AG04449 (cell line): ENCODE measurements at regions not wholly inside any gene's neighbourhood (a gene's known extent, or its start where the extent isn't known, plus 50 kb on each side); places are given as distances from the start of the nearest gene placed in this dataset.
A peak's percentile ranks its signal among the peaks of the same experiment; 100 is the strongest.

ENCODE experiments used
- CTCF ChIA-PET: fragments of 350-600 bp; formaldehyde crosslinking; extraction: SDS; loops from one replicate; lab custom pipeline; 2021; ENCODE audit warnings: antibody characterized with exemption; lab: Yijun Ruan, JAX
- POLR2A ChIA-PET: fragments of 400-600, 350-600 bp; formaldehyde crosslinking; extraction: SDS; loops from one replicate; lab custom pipeline; 2020; ENCODE audit warnings: antibody characterized with exemption, inconsistent platforms; lab: Yijun Ruan, JAX
- DNase-seq: peaks from one replicate; pipeline ENCODE4 v3.0.0-alpha.2; 2010; ENCODE audit warnings: low read depth, low spot score
- H3K4me3 ChIP-seq: 2 replicates; pipeline ENCODE4 v1.5.1; 2011; ENCODE audit warnings: low read depth, mild to moderate bottlenecking, control low read depth, low read length
- TF ChIP-seq, protein P1 (sequence below): IDR thresholded peaks from one replicate; pipeline ENCODE4 v1.5.1; 2011; ENCODE audit warnings: mild to moderate bottlenecking, moderate library complexity, low read length, control low read depth, inconsistent platforms; ENCODE audit not compliant: insufficient read depth; ENCODE audit errors: missing control alignments

DNA sequence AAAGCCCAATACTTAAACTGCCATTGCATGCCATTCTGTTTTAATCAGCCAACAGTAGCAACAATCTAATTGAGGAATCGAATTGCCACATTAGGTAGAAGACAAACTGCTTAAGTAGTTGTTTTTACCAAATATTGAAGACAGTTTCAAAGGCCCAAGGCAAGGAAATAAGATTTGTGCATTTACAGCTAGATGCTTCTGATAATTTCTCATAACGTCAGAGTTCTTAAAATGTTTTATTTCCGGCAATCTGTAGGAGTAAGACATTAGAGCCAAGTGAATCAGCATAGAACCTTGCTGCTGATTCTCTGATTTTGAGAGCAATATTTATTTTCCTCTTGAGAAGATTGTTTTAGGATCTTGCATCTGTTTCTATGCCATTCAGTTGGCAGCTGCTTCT is 174.3 kb downstream of the RBM43 start:
- TF ChIP-seq, protein P1, sequence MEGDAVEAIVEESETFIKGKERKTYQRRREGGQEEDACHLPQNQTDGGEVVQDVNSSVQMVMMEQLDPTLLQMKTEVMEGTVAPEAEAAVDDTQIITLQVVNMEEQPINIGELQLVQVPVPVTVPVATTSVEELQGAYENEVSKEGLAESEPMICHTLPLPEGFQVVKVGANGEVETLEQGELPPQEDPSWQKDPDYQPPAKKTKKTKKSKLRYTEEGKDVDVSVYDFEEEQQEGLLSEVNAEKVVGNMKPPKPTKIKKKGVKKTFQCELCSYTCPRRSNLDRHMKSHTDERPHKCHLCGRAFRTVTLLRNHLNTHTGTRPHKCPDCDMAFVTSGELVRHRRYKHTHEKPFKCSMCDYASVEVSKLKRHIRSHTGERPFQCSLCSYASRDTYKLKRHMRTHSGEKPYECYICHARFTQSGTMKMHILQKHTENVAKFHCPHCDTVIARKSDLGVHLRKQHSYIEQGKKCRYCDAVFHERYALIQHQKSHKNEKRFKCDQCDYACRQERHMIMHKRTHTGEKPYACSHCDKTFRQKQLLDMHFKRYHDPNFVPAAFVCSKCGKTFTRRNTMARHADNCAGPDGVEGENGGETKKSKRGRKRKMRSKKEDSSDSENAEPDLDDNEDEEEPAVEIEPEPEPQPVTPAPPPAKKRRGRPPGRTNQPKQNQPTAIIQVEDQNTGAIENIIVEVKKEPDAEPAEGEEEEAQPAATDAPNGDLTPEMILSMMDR, result no peak
- DNase-seq, result no peak
- POLR2A ChIA-PET, result no interaction called here
- CTCF ChIA-PET, result no interaction called here
- no peak overlapping the region for H3K4me3 ChIP-seq

DNA sequence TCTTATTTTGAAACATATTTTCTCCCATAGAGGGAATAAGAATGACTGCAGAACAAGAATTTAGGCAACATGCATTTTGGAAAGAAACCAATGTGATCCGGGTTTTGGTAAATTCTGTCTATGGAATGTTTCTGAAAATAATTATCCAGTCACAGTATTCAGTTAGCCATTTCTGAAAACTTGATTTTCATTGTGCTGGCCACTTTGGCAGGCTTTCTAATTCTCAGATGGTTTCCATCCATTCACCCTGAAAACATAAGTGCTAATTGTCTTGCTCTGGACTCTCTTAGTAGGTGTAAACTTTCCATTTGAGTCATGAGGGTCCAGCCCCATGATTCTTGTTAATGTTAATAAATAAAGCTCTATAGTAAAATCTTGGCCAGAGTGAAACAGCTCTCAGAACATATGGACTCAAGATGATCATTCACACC is 176.5 kb downstream of the RBM43 start:
- CTCF ChIA-PET, result interaction anchor here (1.1 to 1.9 kb wide), 3 partner anchors 11 to 155 kb away, joined by 3 to 6 read pairs (median 4); no protein-coding TSS in a partner anchor
- H3K4me3 ChIP-seq, result no peak overlapping the region
- POLR2A ChIA-PET, result no interaction called here
- DNase-seq, result no peak
- TF ChIP-seq, protein P1, result no peak

DNA sequence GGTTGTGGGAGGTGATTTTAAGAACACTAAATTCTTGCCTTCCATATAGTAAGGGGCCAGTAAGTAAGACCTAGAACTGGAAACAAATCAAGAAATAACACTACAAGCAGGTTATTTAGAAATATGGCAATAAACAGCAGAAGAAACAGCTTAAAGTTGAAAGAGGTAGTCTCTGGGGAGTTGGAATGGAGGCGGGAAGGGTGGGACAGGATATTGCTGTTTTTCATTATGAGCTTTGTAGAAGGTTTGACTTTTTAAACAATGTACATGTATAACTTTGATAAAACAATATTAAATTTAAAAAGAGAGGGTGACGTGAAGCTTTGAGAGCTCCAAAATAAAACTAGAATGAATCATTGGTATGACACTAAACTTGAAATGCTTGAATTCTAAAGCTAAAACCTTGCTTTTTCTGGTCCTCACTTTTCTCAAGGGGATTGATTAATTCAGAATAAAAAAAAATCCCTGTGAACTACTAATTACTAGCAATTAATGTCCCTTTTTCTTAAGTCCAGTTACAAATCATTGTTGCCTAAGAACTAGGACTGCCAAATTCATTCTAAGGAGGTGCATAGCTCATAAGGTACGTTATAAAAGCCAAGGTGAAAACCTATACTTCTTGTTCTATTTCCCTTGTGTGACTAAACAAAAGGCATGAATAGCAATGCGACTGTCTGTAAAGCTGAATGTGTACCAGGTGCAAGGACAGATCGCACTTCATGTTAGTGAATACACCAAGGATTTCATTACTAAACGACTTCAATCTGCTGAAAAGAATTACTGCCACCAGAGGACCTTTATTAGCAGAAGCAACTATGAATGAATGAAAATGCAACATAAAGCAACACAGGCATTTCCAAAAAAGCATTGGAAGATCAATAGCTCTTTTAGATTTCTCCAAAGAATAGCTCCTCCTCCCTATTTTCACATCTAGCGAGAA is 177.5 kb downstream of the RBM43 start:
- POLR2A ChIA-PET, result no interaction called here
- no peak for DNase-seq
- CTCF ChIA-PET, result interaction anchor here (1.1 to 1.9 kb wide), 3 partner anchors 12 to 156 kb away, joined by 3 to 6 read pairs (median 4); no protein-coding TSS in a partner anchor
- TF ChIP-seq, protein P1, result no peak
- H3K4me3 ChIP-seq, result no peak overlapping the region

DNA sequence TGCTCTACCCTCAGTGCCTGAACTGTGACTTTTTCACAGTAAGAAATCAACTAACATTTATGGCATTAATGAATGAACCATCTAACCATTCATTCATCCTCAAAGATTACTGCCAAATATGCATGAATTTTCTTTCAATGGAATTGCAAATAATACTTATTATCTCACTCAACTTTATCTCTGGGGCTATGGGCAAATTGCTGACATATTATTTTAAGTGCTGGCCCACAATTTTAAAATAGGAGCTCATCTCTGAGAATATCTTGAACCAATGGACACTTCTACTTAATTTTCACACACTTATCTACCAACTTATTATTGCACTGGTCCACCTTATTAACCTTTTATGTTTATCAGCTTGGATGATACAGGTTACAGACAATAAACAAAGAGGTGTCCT is 182.8 kb downstream of the RBM43 start:
- H3K4me3 ChIP-seq, result no peak overlapping the region
- POLR2A ChIA-PET, result no interaction called here
- CTCF ChIA-PET, result no interaction called here
- DNase-seq, result no peak
- TF ChIP-seq, protein P1, result no peak

DNA sequence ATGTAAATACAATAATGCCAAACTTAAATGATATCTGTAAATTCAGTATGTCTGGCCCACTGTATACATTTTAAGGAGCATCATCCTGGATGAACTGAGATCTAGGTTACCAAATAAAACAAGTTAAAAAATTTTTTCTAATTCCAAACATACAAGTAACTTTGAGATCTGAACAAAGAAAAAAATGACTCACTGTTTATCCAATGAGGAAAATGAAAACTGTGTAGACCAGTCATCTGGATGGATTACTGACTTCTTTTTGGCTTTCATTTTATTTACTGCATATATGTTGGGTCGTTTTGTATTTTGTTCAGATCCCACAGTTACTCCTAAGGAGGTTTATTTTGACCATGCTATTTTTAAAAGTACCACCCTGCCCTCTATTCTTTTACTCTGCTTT is 189.8 kb downstream of the RBM43 start:
- no peak for DNase-seq
- POLR2A ChIA-PET, result no interaction called here
- CTCF ChIA-PET, result interaction anchor here (1.0 to 1.8 kb wide), 7 partner anchors 10 to 168 kb away, joined by 3 to 6 read pairs (median 5); no protein-coding TSS in a partner anchor
- no peak overlapping the region for H3K4me3 ChIP-seq
- TF ChIP-seq, protein P1, result no peak

DNA sequence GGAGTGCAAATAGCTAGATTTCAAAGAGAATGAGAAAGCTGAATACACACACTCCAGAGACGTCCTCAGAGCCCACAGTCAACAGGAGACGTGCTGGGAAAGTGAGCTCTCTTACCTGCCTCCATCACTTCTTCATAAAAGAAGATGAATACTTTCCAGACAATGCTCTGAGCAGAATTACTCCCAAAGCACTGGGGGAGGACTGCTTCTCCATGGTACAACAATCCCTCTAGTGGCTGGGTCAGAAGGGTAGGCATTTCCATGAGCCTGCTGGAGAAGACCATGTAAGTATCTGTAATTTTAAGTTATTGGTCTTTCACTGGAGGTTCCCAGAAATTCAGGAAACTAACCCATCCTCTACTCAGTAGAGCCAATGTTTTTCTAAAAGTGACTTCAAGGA is 190.3 kb downstream of the RBM43 start:
- DNase-seq, result no peak
- no peak overlapping the region for H3K4me3 ChIP-seq
- POLR2A ChIA-PET, result no interaction called here
- TF ChIP-seq, protein P1, result peak; percentile 59
- CTCF ChIA-PET, result interaction anchor here (0.7 to 1.8 kb wide), 12 partner anchors 8 to 439 kb away, joined by 3 to 6 read pairs (median 4); no protein-coding TSS in a partner anchor
